Tibial nerve (tissue), 4 donors: ENCODE measurements at regions not wholly inside any gene's neighbourhood (a gene's known extent, or its start where the extent isn't known, plus 50 kb on each side); places are given as distances from the start of the nearest gene placed in this dataset.

Source experiments
- DNase-seq, 2 donors: peaks; one replicate each; pipeline ENCODE4 v3.0.0-alpha.2; 2019; ENCODE audit warnings: low spot score in 2 of 2
- H3K27ac ChIP-seq, 4 donors: fragments of 200-600 bp; sonication (generic) in 3 of 4; one replicate each; pipeline ENCODE4 v1.5.1; 2017 to 2019; ENCODE audit warnings: mild to moderate bottlenecking in 1 of 4
- H3K27me3 ChIP-seq, 2 donors: fragments of 200-600 bp; sonication (generic) in 1 of 2; one replicate each; pipeline versions ENCODE4 v1.5.1 to v1.6.0; 2017 to 2019
- H3K36me3 ChIP-seq, 3 donors: fragments of 200-600 bp; sonication (generic); one replicate each; pipeline ENCODE4 v1.5.1; 2018 to 2019
- H3K4me1 ChIP-seq, 4 donors: fragments of 200-600 bp; sonication (generic) in 3 of 4; one replicate each; pipeline ENCODE4 v1.5.1; 2017 to 2019
- H3K4me3 ChIP-seq, 4 donors: fragments of 200-600 bp; sonication (generic) in 3 of 4; one replicate each; pipeline ENCODE4 v1.5.1; 2017 to 2019; ENCODE audit warnings: mild to moderate bottlenecking in 1 of 4, moderate library complexity in 1 of 4
- H3K9me3 ChIP-seq, 4 donors: fragments of 200-600 bp; sonication (generic) in 3 of 4; one replicate each; pipeline ENCODE4 v1.5.1; 2017 to 2019
- CTCF ChIP-seq, 5 experiments: fragments of 200-600 bp in 3 of 5; fragments of 450-650 bp in 2 of 5; sonication (generic) in 3 of 5; IDR thresholded peaks; one replicate each; pipeline ENCODE4 v1.5.1; 2016 to 2019; ENCODE audit warnings: antibody characterized with exemption in 5 of 5, mild to moderate bottlenecking in 3 of 5, moderate library complexity in 2 of 5
- EP300 ChIP-seq, 2 donors: sonication (generic); formaldehyde crosslinking; IDR thresholded peaks; one replicate each; pipeline ENCODE4 v1.6.1; 2017; ENCODE audit warnings: antibody characterized with exemption in 2 of 2, mild to moderate bottlenecking in 1 of 2
- POLR2A ChIP-seq, 2 donors: fragments of 450-650 bp; IDR thresholded peaks; one replicate each; pipeline ENCODE4 v1.6.1; 2017; ENCODE audit warnings: antibody characterized with exemption in 2 of 2, mild to moderate bottlenecking in 2 of 2, moderate library complexity in 2 of 2
- WGBS, 2 donors: methylation state at CpG; one replicate each; pipeline ENCODE4 v1.1.5; 2018; 5-methylcytosine and 5-hydroxymethylcytosine counted together

DNA sequence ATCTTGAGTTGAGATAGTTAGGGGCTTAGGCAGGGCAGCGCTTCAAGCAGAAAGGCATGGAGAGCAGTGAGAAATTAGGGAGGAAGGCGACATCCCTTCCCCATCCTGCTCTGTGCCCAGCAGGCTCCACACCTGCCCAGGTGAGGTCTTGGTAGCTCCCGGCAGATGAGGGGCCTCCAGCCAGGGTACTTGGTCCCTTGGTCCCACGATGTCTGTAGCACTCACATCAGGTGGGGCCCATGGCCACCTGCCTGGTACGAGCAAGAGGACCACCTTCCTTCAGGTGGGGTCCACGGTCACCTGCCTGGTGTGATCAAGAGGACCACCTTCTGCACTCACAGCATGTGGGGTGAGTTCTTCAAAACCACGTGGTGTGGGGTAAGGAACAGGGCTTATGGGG lies 91.2 kb downstream of the GALR1 start:
- Histone ChIP-seq H3K36me3 (no peaks in the 10 kb centered on the region), H3K4me1 (no peaks in the 10 kb centered on the region), H3K27me3 (no peaks in the 10 kb centered on the region), H3K27ac (no peak overlapping the region), H3K9me3 (peaks cover 0 to 5% (median 0%) of the 10 kb centered on the region in 4 donors), H3K4me3 (no peak overlapping the region)
- TF ChIP-seq CTCF (IDR thresholded peaks at IDR 0.05): no peak
- no peak for DNase-seq
- WGBS, 2 donors: 95 to 98% methylated on average over 7 of the region's 7 CpGs

DNA sequence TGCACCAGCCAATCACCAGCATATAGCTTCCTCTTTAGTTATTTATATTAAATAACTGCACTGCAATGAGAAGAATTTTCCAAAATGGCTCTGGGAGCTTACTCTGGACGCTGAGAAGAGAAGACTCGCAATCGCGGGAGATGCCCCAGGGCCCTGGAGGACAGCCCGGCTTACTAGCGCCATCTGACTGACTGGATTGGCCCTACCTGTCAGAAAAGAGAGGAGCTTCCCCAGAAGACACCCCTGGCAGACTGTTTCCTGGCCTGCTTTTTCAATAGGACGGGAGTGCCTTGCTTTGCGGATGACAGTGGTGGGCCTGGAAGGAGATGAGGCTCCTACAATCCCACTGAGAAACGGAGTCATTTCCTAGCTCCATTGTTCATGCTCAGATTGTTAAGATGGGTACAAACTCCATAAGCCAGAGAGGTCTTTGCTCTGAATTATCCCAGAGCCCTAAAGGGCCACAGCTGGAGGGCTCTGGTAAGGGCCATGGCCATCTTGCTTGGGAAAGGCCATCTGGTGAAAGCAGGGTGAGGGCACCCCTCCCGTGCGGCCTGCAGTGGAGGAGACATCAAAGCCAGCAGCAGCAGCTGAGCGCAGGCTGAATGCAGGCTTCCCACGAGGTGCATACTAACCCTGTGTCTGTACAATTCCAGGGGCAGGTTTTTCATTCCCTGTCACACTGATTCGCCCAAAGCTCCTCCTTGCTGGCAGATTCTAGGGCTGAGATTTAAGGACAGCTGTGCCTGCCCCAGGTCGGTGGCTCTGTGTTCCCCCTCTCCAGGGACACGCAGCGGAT lies 92.1 kb downstream of the GALR1 start:
- no peak for DNase-seq
- no peaks in the 10 kb centered on the region for H3K36me3 ChIP-seq
- H3K27me3 ChIP-seq: no peaks in the 10 kb centered on the region
- H3K4me3 ChIP-seq: no peak overlapping the region
- H3K9me3 ChIP-seq: no peaks in the 10 kb centered on the region
- no peaks in the 10 kb centered on the region for H3K4me1 ChIP-seq
- 84% methylated on average over 16 to 17 of the region's 17 CpGs for WGBS, 2 donors
- H3K27ac ChIP-seq: no peak overlapping the region
- TF ChIP-seq EP300 (IDR thresholded peaks at IDR 0.05): no peak
- no peak for TF ChIP-seq POLR2A (IDR thresholded peaks at IDR 0.05)
- no peak for TF ChIP-seq CTCF (IDR thresholded peaks at IDR 0.05)

DNA sequence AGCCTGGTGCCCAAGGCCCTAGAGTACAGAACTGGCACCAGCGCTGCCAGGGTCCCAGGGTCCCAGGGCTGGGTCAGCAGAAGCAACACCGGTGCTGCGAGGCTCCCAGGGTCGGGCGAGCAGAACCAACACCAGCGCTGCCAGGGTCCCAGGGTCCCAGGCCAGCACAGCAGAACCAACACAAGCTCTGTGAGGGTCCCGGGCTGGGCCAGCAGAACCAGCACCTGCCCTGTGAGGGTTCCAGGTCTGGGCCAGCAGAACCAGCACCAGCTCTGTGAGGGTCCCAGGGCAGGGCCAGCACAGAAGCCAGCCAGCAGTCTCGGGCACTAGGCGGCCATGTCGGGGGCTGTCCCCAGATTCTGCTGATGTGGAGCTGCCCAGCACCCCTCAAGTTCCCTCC lies 93.1 kb downstream of the GALR1 start:
- H3K4me3 ChIP-seq: no peak overlapping the region
- H3K4me1 ChIP-seq: no peaks in the 10 kb centered on the region
- TF ChIP-seq POLR2A (IDR thresholded peaks at IDR 0.05): no peak
- no peak for TF ChIP-seq CTCF (IDR thresholded peaks at IDR 0.05)
- no peak for TF ChIP-seq EP300 (IDR thresholded peaks at IDR 0.05)
- DNase-seq: no peak
- H3K36me3 ChIP-seq: no peaks in the 10 kb centered on the region
- H3K27me3 ChIP-seq: no peaks in the 10 kb centered on the region
- H3K27ac ChIP-seq: no peak overlapping the region
- no peaks in the 10 kb centered on the region for H3K9me3 ChIP-seq
- WGBS, 2 donors: 89% methylated on average over 9 of the region's 10 CpGs; no CpG with 5 or more reads in 1 of the 2 donors

GRCh38 chr18:77343846-77344510 lies 94.3 kb downstream of the GALR1 start:
- DNase-seq: no peak
- Histone ChIP-seq H3K27ac (no peak overlapping the region), H3K9me3 (no peaks in the 10 kb centered on the region), H3K27me3 (no peaks in the 10 kb centered on the region), H3K4me1 (no peaks in the 10 kb centered on the region), H3K36me3 (no peaks in the 10 kb centered on the region), H3K4me3 (no peak overlapping the region)
- 63 to 66% methylated on average over 14 of the region's 14 CpGs for WGBS, 2 donors
- TF ChIP-seq EP300 (IDR thresholded peaks at IDR 0.05) (no peak), CTCF (IDR thresholded peaks at IDR 0.05) (no peak), POLR2A (IDR thresholded peaks at IDR 0.05) (no peak)

DNA sequence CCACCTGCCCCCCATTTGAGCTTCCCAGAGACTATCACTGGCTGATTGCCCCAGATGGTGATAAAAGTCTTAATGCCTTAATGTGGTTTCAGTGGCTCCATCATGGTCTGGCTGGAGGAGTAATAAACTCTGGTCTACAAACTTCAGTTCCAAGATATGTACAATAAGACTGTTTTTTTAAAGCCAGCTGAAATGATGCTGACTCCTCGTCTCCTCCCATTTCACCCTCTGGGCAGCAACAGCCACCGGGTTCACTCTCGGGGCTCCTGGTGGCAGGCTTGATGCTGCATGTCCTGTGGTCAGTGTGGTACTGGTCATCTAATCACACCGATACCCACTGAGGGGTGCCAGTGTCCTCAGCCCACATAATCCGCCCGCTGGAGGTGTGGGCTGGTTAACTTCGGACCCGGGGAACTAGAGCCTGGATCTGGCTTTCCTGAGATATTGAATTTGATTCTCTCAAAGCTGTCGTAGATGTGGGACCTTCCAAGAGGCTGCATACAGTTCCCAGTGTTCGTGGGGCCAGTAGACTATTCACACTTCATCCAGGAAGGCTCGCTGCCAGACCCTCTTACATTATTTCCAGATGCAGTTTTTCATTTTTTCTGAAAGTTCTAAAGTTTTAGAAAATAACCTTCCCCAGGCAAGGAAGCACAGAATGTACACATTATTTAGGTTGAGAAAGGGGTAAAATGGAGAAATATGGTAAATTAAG lies 95.3 kb downstream of the GALR1 start:
- Histone ChIP-seq H3K27ac (no peak overlapping the region), H3K4me3 (no peak overlapping the region), H3K9me3 (peaks cover 0 to 5% (median 0%) of the 10 kb centered on the region in 4 donors), H3K36me3 (no peaks in the 10 kb centered on the region), H3K27me3 (no peaks in the 10 kb centered on the region), H3K4me1 (no peaks in the 10 kb centered on the region)
- WGBS, 2 donors: 49 to 68% methylated on average over 10 to 11 of the region's 11 CpGs
- DNase-seq: no peak
- TF ChIP-seq POLR2A (IDR thresholded peaks at IDR 0.05) (no peak), CTCF (IDR thresholded peaks at IDR 0.05) (no peak), EP300 (IDR thresholded peaks at IDR 0.05) (no peak)
